PC-3 (cell line): ENCODE measurements at regions not wholly inside any gene's neighbourhood (a gene's known extent, or its start where the extent isn't known, plus 50 kb on each side); places are given as distances from the start of the nearest gene placed in this dataset.

ENCODE experiments used
- CTCF ChIP-seq: fragments of 300-600 bp; sonication (generic); conservative IDR thresholded peaks from 2 replicates; pipeline ENCODE4 v1.5.1; 2017; ENCODE audit warnings: antibody characterized with exemption, low read depth, mild to moderate bottlenecking, low read length
- EZH2 ChIP-seq: fragments of 300-600 bp; sonication (generic); IDR thresholded peaks from one replicate; pipeline ENCODE4 v1.6.1; 2017; ENCODE audit warnings: antibody characterized with exemption, mild to moderate bottlenecking, low read length; ENCODE audit not compliant: unreplicated experiment

- no peak for TF ChIP-seq CTCF
- TF ChIP-seq EZH2: no peak
Observed at GRCh38 chr12:60066655-60067054, 470.8 kb downstream of the SLC16A7 start.
